HG02852 (cell line): ENCODE measurements at regions not wholly inside any gene's neighbourhood (a gene's known extent, or its start where the extent isn't known, plus 50 kb on each side); places are given as distances from the start of the nearest gene placed in this dataset.
"Not testable (repeated sequence)": the region's sequence is repeated elsewhere in the genome, so short reads cannot be mapped to it uniquely, and the experiment has no call there.

ENCODE experiments used
- ATAC-seq: cut with Tn5 transposase; IDR thresholded peaks from one replicate; pipeline ENCODE4 v1.9.1; 2021; ENCODE audit warnings: mild to moderate bottlenecking, moderate library complexity; ENCODE audit not compliant: unreplicated experiment

- no peak for ATAC-seq
Measured at GRCh38 chr6:155656024-155656423, 200.4 kb upstream of the NOX3 start.

- ATAC-seq = no peak
Measured at GRCh38 chr6:155654474-155654873, 198.8 kb upstream of the NOX3 start.

GRCh38 chr6:155648301-155648700 is 192.7 kb upstream of the NOX3 start:
- no peak for ATAC-seq

GRCh38 chr6:155647354-155647753 is 191.7 kb upstream of the NOX3 start:
- no peak for ATAC-seq

GRCh38 chr6:155646443-155646842 is 190.8 kb upstream of the NOX3 start:
- no peak for ATAC-seq

GRCh38 chr6:155645325-155645724 is 189.7 kb upstream of the NOX3 start:
- ATAC-seq = no peak

- no peak for ATAC-seq
Measured at GRCh38 chr6:155641603-155642002, 186.0 kb upstream of the NOX3 start.

DNA sequence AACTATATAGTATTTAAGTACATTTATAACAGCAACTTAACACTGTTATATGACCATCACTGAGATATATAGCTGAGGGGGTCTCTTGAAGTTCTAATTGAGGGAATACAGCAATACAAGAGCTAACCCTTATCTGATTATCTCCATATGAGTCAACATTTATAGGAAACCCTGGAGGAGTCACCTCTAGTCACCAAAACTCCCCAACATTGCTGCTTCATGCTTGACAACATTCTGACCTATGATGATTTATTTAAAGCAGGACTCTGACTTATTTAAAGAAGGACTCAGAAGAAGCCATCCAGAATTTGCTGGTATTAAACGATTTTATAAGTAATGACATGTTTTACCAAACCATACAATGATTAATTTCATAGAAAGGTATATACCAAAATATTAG is 182.6 kb upstream of the NOX3 start:
- ATAC-seq = no peak

DNA sequence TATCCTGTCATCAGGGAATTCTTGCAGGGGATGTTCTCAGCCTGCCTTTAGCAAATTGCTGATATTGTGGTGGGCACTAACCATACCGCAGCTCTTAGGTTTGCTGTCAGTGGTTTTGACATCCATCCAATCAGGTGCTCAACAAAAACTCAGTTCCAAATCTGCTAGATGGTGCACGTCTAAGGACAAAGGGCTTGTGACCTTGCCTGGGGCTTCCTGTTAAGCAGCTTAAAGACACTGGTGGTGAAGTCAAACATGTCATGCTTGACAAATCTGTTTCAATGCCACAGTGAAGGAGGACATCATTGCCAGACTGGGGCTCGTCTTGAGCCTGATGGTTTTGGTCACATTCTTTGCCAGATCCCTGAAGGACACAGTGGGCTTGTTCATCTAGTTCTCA is 179.8 kb upstream of the NOX3 start:
- ATAC-seq = no peak

GRCh38 chr6:155630085-155630484 is 174.4 kb upstream of the NOX3 start:
- ATAC-seq = no peak

DNA sequence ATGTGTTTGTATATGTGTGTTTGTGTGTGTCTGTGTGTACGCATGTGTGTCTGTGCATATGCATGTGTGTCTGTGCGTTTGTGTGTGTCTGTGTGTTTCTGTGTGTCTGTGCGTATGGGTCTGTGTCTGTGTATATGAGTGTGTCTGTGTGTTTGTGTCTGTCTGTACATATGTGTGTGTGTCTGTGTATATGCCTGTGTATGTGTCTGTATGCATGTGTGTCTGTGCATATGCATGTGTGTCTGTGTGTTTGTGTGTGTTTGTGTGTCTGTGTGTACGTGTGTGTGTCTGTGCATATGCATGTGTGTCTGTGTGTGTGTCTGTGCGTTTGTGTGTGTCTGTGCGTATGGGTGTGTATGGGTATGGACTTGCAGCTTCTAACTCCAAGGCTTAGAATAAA is 174.0 kb upstream of the NOX3 start:
- ATAC-seq = no peak

DNA sequence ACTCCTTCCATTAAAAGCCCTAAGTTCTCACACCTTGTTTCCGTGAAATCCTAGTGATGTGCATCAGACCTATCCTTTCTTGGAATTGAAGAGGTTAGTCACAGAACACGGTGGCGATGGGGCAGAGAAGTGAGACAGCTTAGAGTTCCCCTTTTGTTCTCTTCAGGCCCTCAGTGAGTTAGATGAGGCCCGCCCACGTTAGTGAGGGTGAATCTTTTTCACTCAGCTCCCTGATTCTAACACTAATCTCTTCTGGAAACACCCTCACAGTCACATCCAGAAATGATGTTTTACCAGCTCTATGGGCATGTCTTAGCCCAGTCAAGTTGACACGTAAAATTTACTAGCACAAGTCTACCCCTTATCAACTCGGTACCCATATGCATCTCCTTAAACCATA is 172.7 kb upstream of the NOX3 start:
- peak; percentile 96 for ATAC-seq

DNA sequence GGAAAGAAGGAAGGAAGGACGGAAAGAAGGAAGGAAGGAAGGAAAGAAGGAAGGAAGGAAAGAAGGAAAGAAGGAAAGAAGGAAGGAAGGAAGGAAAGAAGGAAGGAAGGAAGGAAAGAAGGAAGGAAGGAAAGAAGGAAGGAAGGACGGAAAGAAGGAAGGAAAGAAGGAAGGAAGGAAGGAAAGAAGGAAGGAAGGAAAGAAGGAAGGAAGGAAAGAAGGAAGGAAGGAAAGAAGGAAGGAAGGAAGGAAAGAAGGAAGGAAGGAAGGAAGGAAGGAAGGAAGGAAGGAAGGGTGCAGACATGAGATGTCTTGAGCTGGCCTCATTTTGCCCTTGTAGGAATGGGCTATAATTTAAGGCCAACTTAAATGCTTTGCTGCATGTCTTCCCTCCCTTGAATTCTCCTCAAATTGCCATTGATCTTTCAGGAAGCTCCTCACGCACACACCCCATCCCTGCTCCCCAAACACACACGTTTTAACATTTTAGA is 172.1 kb upstream of the NOX3 start:
- not testable (repeated sequence) for ATAC-seq

- no peak for ATAC-seq
Measured at GRCh38 chr6:155623450-155624178, 168.0 kb upstream of the NOX3 start.

GRCh38 chr6:155614606-155615005 is 159.0 kb upstream of the NOX3 start:
- ATAC-seq = no peak

DNA sequence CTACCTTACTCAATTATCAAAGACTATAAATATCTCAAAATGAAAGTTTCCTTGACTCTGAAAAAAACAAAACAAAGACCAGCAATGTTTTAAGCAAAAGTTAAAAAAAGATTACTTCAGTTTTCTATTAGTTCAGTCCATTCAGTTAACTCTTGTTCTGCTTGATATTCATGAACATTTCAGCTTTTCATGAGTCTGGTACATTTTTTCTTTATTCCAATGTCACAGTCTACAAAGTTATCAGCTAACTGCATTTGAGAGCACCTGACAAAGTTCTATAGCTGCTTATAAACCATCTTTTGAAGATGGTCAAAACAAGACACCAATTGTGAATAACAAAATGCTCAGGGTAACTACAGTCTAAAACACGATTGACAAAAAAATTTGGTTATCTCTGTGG is 156.1 kb upstream of the NOX3 start:
- ATAC-seq = no peak

GRCh38 chr6:155604991-155605390 is 149.4 kb upstream of the NOX3 start:
- no peak for ATAC-seq

GRCh38 chr6:155599561-155599960 is 143.9 kb upstream of the NOX3 start:
- no peak for ATAC-seq

DNA sequence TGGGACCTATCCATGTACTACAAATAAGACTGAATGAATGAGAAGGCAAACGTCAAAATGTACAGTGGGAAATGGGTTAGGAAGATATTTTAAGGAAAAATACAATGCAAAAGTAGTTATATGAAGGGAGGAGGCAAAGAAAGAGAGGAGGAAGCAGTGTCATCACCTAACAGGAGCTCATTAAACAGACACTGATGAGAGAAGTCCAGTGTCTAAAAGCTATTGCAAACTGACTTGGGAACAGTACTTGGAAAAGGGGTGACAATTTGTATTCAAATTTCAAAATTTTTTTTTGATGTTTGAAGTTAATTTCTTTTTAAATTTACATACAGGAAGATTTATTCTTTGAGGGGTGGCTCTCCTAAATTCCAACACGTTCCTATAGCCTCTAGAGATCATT is 143.5 kb upstream of the NOX3 start:
- no peak for ATAC-seq

DNA sequence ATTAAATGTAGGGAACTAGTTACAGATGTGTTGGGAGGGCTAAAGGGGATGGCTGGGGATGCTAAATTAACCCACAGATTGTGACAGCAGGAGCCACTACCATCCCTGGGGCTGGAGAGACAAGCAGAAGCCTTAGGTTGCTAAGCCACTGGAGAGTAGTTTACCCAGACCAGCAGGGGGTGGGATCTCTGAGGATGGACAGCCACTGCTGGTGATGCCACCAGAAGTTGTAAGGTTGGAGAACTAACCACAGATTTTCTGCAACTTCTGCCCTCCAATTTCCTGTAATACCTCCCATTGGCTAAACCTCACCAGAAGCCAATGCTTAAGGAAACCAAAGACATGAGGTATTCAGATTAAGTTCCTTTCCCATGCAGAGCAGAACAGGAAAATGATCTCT is 139.6 kb upstream of the NOX3 start:
- no peak for ATAC-seq

DNA sequence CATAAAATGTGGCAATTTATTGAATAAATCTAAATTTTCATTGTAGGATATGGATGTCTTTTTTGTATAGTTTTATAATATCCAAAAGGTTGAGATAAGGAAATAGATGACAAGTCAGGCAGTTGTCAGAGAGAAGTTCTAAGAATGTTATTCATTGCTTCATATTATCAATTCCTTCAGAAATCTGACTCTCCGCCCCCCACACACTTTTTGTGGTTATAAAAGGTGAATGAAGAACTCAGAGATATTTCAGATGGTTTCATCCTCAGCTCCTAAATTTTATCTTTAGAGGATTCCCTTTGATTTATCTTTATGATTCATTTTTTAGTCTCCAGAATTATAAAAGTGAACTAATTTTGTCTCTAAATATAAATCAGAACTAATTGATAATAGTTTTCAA is 136.1 kb upstream of the NOX3 start:
- no peak for ATAC-seq

- ATAC-seq = no peak
Measured at GRCh38 chr6:155589190-155589589, 133.6 kb upstream of the NOX3 start.

- no peak for ATAC-seq
Measured at GRCh38 chr6:155587817-155588216, 132.2 kb upstream of the NOX3 start.
